Ecto neural progenitor cell (in vitro differentiated cells): ENCODE measurements at regions not wholly inside any gene's neighbourhood (a gene's known extent, or its start where the extent isn't known, plus 50 kb on each side); places are given as distances from the start of the nearest gene placed in this dataset.

Experiments used
- DNase-seq: peaks from one replicate; pipeline ENCODE4 v3.0.0-alpha.2; 2018; ENCODE audit warnings: low spot score

- no peak for DNase-seq
These were observed 333.6 kb upstream of the TBL1XR1 start for GRCh38 chr3:177530908-177531307.

- DNase-seq = no peak
These were observed 339.6 kb upstream of the TBL1XR1 start for GRCh38 chr3:177536873-177537272.

DNA sequence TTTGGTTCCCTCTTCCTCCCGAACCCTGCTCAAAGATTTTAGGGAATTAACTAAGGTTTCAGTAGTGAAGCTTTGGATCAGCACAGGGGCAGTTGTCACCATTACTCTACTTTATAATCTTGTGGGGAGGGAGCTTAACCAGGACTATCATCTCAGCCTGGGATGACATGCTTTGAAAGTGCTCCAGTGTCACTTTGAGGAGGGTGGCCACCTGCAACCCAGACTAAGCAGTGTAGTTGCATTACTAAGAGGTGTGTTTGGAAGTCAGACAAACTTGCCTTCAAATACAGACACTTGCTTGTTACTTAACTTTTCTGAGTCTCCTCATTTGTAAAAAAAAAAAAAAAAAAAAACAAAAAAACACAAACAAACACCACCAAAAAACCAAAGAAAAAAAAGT, 340.3 kb upstream of the TBL1XR1 start:
- no peak for DNase-seq

DNA sequence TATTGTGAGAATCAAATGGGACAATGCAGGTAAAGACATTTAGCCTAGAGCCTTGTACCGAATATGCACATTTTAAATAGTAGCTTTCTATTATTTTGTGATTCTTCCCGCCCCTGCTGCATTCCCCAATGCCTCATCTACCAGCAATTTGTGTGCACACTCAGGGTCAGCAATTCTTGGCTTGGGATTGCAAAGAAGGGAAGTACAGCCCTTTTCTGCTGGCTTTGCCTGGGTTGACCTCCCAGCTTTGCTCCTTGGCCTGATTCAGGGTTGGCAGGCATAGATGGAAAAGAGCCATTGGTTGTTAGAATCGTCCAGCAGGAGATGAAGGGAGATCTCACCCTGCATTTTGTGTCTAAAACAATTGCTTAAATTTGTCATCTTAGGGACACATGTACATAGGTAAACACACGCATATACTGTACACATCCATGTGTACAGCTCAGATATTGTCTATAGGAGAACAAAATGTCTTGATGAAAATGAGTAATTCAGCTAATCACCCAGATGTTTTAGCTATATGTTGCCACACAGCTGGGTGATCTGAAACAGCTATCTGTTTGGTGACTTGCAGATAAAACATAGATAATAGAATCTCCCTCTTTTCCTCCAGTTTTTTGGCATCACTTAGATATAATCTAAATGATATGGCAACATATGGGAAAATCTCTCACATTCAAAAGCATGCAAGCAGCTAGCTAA, 340.9 kb upstream of the TBL1XR1 start:
- DNase-seq = no peak

DNA sequence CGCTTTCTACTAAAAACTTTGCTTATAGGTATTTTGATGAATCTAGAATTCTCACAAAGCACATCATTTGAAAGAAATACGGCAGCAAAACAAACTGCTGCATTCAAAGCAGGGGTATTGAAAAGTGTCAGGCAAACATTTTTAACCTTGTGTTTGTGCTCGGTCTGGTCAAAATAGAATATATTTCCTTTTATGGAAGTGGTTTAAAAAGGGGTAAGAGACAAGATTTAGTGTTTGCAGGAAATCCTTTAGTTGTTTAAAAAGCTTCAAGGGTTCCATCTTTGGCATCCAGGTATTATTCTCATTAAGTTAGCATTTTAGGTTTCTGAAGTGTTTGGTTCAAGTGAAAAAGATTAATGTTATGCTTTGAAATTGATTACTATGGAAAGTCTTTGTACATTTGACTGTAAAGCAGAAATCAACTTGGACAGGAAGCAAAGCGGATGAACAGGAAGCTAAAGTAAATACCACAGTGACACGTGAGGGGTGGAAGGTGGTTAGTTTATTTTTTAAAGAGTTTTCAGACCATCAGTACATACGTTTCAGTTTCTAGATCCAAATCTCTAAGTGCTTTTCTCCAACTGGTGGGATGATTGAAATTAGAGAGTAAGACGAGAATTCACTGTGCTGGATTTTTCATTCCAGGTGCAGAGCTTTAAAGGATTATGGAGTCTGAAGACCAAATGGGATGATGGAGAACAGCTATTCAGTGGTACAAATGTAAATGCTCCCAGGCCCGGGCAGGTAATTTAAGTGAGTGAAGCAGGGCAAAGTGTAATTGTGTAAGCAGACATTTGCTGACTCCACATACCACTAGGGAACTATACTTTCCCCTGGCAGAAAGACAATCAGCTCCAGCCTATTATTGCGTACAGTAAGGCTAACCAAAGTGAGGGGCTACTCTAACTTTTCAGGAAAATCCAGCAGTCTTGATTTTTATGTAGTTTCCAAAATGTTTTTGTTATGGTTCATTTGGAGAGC, 341.8 kb upstream of the TBL1XR1 start:
- DNase-seq = no peak

- no peak for DNase-seq
These were observed 344.3 kb upstream of the TBL1XR1 start for GRCh38 chr3:177541541-177541940.

DNA sequence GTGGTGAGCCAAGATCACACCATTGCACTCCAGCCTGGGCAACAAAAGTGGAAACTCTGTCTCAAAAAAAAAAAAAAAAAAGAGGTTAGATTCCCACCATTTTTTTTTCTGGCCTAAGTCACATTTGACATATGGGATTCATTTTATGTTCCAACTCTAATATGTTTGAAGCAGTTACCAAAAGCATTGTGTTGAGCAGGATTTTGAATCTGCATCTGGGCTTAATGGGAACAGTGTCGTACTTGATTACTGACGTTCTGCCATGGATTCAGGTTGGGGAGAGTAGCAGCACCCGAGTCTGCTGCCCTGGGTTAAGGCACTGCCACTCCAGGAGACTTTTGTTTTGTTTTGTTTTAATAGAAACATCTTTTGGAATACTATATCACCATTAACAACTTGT, 348.7 kb upstream of the TBL1XR1 start:
- DNase-seq = no peak

DNA sequence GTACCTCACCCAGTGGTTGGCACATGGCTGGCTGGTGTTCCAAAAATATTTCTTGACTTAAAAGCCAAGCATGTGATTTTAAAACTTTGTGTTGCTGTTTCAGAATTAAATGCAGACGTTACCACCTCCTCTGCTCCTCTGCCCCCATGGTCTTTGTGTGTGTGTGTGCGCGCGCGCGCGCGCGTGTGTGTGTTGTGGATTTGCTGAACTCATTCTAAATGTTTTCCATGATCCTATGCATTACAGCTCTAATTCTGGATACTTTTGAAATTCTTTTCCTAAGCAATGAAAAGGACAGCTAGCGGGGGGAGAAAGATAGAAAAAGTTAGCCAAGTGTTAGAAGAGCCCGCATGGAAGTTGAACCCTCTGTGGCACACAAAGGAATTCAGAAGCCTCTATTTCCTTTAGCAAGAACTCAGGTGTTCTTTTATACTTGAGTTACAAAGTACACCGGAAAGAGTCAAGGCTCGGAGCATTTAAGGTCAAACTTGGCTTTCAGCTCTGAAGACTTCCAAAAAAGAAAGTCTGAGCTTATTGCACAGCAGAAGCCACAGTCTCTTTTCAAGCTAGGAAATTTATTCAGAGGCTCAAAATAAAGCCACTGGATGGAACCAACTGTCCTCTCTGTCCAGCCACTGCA, 350.5 kb upstream of the TBL1XR1 start:
- no peak for DNase-seq

- no peak for DNase-seq
These were observed 353.4 kb upstream of the TBL1XR1 start for GRCh38 chr3:177550667-177551066.

- DNase-seq = no peak
These were observed 354.2 kb upstream of the TBL1XR1 start for GRCh38 chr3:177551431-177551836.

DNA sequence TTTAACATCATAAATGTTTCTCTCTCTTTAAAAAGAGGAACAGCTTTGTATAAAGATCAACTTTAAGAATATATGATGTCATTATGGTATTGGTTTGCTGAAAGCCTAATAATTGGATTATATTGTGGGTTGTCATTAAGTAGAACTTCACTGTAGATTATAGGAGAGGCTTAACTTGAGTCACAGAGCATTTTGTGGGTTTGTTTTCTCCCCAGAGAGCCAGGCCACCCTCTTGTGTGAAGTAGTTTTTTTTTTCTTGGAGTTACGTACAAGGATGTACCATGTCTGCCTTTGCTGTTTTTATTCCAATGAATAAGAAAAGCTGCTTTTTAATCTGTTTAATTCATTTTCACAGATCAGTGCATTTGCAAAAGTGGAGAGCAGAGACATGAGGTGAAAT, 354.8 kb upstream of the TBL1XR1 start:
- DNase-seq = no peak

- no peak for DNase-seq
These were observed 355.7 kb upstream of the TBL1XR1 start for GRCh38 chr3:177553012-177553411.

DNA sequence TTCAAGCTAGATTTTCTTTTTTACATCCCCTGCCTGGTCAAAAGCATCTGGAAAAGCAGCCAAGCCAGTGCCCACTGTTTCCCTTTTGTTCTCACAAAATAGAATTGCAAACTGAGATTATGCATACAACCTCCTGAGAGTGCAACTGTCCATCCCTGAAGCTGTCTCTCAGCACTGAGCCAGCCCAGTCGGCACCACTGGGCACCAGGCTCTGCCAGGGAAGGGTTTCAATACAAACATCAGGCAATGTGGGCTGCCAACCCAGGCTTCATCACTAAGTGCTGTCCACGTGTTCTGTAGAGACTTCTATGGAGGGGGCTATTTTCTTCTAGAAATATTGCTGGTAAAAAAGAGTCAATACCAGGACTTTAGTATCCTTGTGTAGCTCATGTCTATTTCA, 356.3 kb upstream of the TBL1XR1 start:
- DNase-seq = no peak

DNA sequence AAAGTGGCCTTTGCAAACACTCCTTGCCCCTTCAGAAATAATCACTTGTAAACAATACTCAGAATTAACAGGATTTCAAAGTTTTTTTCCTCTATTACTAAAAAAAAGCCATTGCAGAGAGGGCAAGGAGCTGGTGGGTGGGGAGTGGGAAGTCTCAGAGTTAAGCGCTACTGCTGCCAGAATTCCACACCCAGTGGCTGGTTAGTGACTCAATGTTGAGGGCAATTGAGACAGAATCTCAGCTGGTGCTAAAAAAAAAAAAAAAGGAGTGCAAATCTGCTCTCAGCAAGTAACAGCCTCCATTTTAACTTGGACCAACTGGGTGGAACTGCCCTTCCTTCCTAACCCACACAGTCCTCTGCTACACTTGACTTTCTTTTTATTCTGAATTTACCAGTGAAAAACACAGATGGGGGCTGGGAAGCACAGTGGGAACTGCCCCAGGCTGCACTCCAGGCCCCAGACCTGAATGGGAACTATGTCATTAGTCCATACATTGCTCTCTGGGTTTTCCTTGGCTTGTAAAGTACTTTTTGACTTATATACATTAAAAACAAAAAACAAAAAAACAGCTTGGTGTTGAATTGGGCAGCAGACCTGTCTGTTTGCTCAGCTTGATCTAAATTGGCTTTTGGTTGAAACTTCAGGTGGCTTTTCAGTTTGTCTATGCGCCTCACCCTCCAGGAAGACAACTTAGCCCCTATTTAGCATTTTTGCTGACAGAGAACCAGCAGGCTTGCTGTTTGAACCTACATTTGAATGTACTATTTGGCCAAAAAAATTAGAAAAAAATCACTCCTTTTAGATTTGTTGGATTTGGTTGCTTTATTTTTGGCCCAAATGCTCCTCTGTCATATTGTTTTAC, 357.8 kb upstream of the TBL1XR1 start:
- DNase-seq = no peak

DNA sequence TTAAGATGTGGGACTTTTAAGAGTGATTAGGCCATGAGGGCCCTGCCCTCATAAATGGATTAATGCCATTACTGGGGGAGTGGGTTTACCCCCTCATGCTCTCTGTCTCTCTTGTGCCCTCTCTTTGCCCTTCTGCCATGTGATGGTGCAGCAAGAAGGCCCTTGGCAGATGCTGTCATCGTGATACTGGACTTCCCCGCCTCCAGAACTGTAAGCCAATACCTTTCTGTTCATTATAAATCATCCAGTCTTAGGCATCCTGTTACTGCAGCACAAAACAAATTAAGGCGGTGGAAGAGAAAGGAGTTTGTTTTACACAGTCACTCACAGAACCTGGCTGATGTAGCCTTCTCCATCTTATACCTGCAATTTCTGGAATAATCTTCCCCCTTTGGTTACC, 360.3 kb upstream of the TBL1XR1 start:
- DNase-seq = no peak

GRCh38 chr3:177561365-177561764, 364.1 kb upstream of the TBL1XR1 start:
- DNase-seq = no peak

GRCh38 chr3:177561769-177562392, 364.6 kb upstream of the TBL1XR1 start:
- DNase-seq = no peak

DNA sequence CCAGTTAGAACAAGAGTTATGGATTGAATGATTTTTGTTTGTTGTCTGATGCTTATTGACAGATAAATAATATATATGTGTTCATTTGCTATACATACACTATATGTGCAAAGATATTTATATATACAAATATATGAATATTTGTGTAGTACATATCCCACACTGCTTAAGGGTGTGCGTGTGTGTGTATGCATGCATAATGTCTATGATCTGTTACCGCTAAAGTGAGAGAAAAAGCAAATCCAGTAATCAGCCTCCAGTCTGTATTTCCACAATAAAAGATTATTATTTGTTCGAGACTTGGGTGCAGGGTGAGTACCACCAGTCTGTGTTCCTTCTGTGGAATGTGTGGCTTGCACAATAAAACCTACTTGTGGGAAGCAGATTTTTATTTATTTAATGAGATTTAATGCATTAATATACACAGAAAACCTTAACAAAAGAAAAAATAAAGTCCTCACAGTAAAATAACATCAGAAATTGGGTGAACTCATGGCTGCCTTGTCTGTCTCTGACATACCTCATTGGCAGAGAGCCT, 366.0 kb upstream of the TBL1XR1 start:
- no peak for DNase-seq

- no peak for DNase-seq
These were observed 366.5 kb upstream of the TBL1XR1 start for GRCh38 chr3:177563792-177564191.

DNA sequence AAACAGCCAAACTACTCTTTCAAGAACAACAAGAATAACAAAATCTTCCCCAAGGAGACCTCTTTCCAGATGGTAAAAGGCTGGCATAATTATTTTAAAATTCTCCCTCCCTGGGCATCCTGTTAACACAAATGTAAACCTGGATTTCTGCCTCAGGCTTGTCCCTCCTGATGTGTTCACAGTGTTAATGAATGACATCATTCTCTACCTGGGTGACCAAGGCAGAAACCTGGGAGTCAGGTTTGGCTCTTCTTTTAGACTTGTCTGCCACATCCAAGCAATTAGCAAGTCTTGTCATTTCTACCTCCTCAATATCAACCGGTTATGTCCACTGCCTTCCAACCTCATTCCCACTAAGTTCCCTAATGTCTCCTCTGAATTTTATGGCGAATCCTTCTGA, 368.7 kb upstream of the TBL1XR1 start:
- DNase-seq = no peak

DNA sequence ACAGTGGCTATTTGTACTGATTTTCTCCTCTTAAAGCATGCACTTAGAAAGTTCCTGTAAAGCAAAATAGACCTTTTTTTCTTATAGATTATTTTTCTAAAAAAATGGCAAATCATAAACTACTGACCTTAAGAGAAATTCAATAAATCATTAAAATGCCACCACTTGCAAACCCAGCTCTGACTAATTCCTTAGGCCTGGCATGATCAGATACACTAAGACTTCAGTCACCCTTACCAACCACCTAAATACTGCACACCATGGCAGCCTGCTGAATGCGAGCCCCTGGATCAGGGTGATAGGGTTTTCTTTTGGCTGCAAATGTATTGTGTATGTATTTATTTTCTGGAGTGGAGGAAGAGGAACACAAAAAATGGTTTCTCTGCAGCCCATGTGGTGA, 370.6 kb upstream of the TBL1XR1 start:
- DNase-seq = no peak
